GM23338 (cell line): ENCODE measurements at regions not wholly inside any gene's neighbourhood (a gene's known extent, or its start where the extent isn't known, plus 50 kb on each side); places are given as distances from the start of the nearest gene placed in this dataset.

Experiments
- ATAC-seq: fragments of 200-7000 bp; cut with Tn5 transposase; 3 replicates; pipeline ENCODE4 v1.9.1; 2020
- DNase-seq: peaks from one replicate; pipeline ENCODE4 v3.0.0-alpha.2; 2015; ENCODE audit warnings: low spot score
- H2AFZ ChIP-seq: fragments of 200-600 bp; sonication (generic); 2 replicates; pipeline ENCODE4 v1.8.0; 2016; ENCODE audit warnings: antibody characterized with exemption, mild to moderate bottlenecking, moderate library complexity
- H3F3A ChIP-seq: fragments of 200-600 bp; sonication (generic); replicated peaks from 2 replicates; pipeline ENCODE4 v1.8.0; 2017; ENCODE audit warnings: antibody characterized with exemption, mixed run types, low read depth
- H3K27ac ChIP-seq: fragments of 200-600 bp; sonication (generic); 2 replicates; pipeline ENCODE4 v1.6.1; 2016; ENCODE audit warnings: low read depth
- H3K27me3 ChIP-seq: fragments of 200-600 bp; sonication (generic); 2 replicates; pipeline ENCODE4 v1.8.0; 2016; ENCODE audit warnings: mild to moderate bottlenecking, mixed run types, moderate library complexity; ENCODE audit not compliant: insufficient read depth
- H3K36me3 ChIP-seq: fragments of 200-600 bp; sonication (generic); 2 replicates; pipeline ENCODE4 v1.8.0; 2016; ENCODE audit warnings: mild to moderate bottlenecking; ENCODE audit not compliant: insufficient read depth
- H3K4me1 ChIP-seq: fragments of 200-600 bp; sonication (generic); 2 replicates; pipeline ENCODE4 v1.8.0; 2016; ENCODE audit warnings: mild to moderate bottlenecking, moderate library complexity; ENCODE audit not compliant: insufficient read depth
- H3K4me2 ChIP-seq: fragments of 200-600 bp; sonication (generic); 2 replicates; pipeline ENCODE4 v1.7.1; 2017; ENCODE audit warnings: mixed run types
- H3K4me3 ChIP-seq: fragments of 200-600 bp; sonication (generic); 2 replicates; pipeline ENCODE4 v1.6.1; 2016; ENCODE audit warnings: mixed run types
- H3K79me2 ChIP-seq: fragments of 200-600 bp; sonication (generic); replicated peaks from 2 replicates; pipeline ENCODE4 v1.8.0; 2017; ENCODE audit warnings: mild to moderate bottlenecking; ENCODE audit not compliant: insufficient read depth
- H3K9me2 ChIP-seq: fragments of 200-600 bp; sonication (generic); 2 replicates; pipeline ENCODE4 v1.8.0; 2017; ENCODE audit not compliant: insufficient read depth
- H4K20me1 ChIP-seq: fragments of 200-600 bp; sonication (generic); replicated peaks from 2 replicates; pipeline ENCODE4 v1.8.0; 2017; ENCODE audit warnings: mild to moderate bottlenecking; ENCODE audit not compliant: insufficient read depth
- H3K27ac Mint-ChIP-seq: 2 replicates; pipeline ENCODE4 v1.8.0; 2020; ENCODE audit warnings: inconsistent platforms, mild to moderate bottlenecking, moderate library complexity, mixed read lengths
- H3K27me3 Mint-ChIP-seq: 3 replicates; pipeline ENCODE4 v1.8.0; 2022; ENCODE audit warnings: low read depth, mild to moderate bottlenecking, moderate library complexity, mixed read lengths, inconsistent platforms; ENCODE audit not compliant: insufficient read depth, poor library complexity
- H3K36me3 Mint-ChIP-seq: 3 replicates; pipeline ENCODE4 v1.8.0; 2021; ENCODE audit warnings: low read depth, mild to moderate bottlenecking, inconsistent platforms, moderate library complexity, mixed read lengths
- H3K4me1 Mint-ChIP-seq: 3 replicates; pipeline ENCODE4 v1.8.0; 2020; ENCODE audit warnings: mild to moderate bottlenecking, inconsistent platforms, mixed read lengths
- H3K4me3 Mint-ChIP-seq: 3 replicates; pipeline ENCODE4 v1.8.0; 2021; ENCODE audit warnings: moderate library complexity, mild to moderate bottlenecking, inconsistent platforms, mixed read lengths
- H3K9me3 Mint-ChIP-seq: 3 replicates; pipeline ENCODE4 v1.8.0; 2020; ENCODE audit warnings: moderate library complexity, mild to moderate bottlenecking, inconsistent platforms, mixed read lengths
- CTCF ChIP-seq, 2 experiments: fragments of 200-600 bp in 1 of 2; sonication (generic) in 1 of 2; conservative IDR thresholded peaks; 2 replicates each; pipeline versions ENCODE4 v1.5.1 to v1.6.1; 2016 to 2017; ENCODE audit warnings: antibody characterized with exemption in 2 of 2, low read depth in 2 of 2, mild to moderate bottlenecking in 2 of 2, moderate library complexity in 1 of 2
- ETS1 ChIP-seq: IDR thresholded peaks from 2 replicates; pipeline ENCODE4 v1.6.1; 2016; ENCODE audit warnings: antibody characterized with exemption
- EZH2phosphoT487 ChIP-seq: fragments of 200-600 bp; sonication (generic); IDR thresholded peaks from one replicate; pipeline ENCODE4 v1.8.1; 2018; ENCODE audit warnings: antibody characterized with exemption; ENCODE audit not compliant: unreplicated experiment
- JUNB ChIP-seq: IDR thresholded peaks from one replicate; pipeline ENCODE4 v1.6.1; 2016; ENCODE audit warnings: antibody characterized with exemption; ENCODE audit not compliant: unreplicated experiment
- NANOG ChIP-seq: IDR thresholded peaks from 2 replicates; pipeline ENCODE4 v1.6.1; 2016; ENCODE audit warnings: antibody characterized with exemption, borderline replicate concordance
- ZNF114 ChIP-seq: fragments of 250-450 bp; sonication (Bioruptor Pico); IDR thresholded peaks from 2 replicates; pipeline ENCODE4 v1.5.0; 2020; ENCODE audit warnings: mild to moderate bottlenecking, moderate library complexity
- ZNF331 ChIP-seq: fragments of 250-450 bp; sonication (Bioruptor Pico); IDR thresholded peaks from 2 replicates; pipeline ENCODE4 v1.5.0; 2020; ENCODE audit warnings: low read depth, mild to moderate bottlenecking, moderate library complexity
- ZNF462 ChIP-seq: fragments of 250-450 bp; sonication (Bioruptor Pico); IDR thresholded peaks from 2 replicates; pipeline ENCODE4 v1.5.0; 2020; ENCODE audit warnings: mild to moderate bottlenecking, moderate library complexity

GRCh38 chr10:120691625-120692024 lies 159.5 kb upstream of the WDR11 start:
- no peaks in the 10 kb centered on the region; the same call in 2 of the 3 replicates for H3K9me3 Mint-ChIP-seq

More at GRCh38 chr10:120691625-120692024, 159.5 kb upstream of the WDR11 start:
- Histone ChIP-seq H2AFZ (peak overlapping the region; percentile 61; the same call in 1 of the 2 replicates), H3K79me2 (no peaks in the 10 kb centered on the region), H3K4me2 (no peak overlapping the region), H3K9me2 (0 out of 2 replicates have a peak, but pooled peaks cover 8% of the 10 kb centered on the region), H3K27ac (no peak overlapping the region), H3K4me1 (no peaks in the 10 kb centered on the region), H4K20me1 (no peaks in the 10 kb centered on the region), H3F3A (no peaks in the 10 kb centered on the region), H3K27me3 (no peaks in the 10 kb centered on the region), H3K36me3 (no peaks in the 10 kb centered on the region), H3K4me3 (no peak overlapping the region)
- no peak overlapping the region for H3K27ac Mint-ChIP-seq
- no peaks in the 10 kb centered on the region for H3K27me3 Mint-ChIP-seq
- H3K4me1 Mint-ChIP-seq, result peaks cover 2% of the 10 kb centered on the region; the same call in 1 of the 3 replicates
- H3K36me3 Mint-ChIP-seq, result no peaks in the 10 kb centered on the region
- TF ChIP-seq CTCF (conservative IDR thresholded peaks at IDR 0.05; ENCODE audit: low read depth in 2 of 2) (no peak), ZNF462 (CRISPR knock-in tag) (no peak), ZNF114 (no peak), ZNF331 (CRISPR knock-in tag) (no peak), ETS1 (no peak), JUNB (no peak), EZH2phosphoT487 (no peak), NANOG (no peak)
- no peak overlapping the region for H3K4me3 Mint-ChIP-seq
- ATAC-seq, result no peak
- no peak for DNase-seq
